ENCODE measurements at regions not wholly inside any gene's neighbourhood (a gene's known extent, or its start where the extent isn't known, plus 50 kb on each side); places are given as distances from the start of the nearest gene placed in this dataset.

- no peak for TF ChIP-seq PAX5 (IDR thresholded peaks at IDR 0.05; ENCODE audit: insufficient read depth, low read length, severe bottlenecking)
- TF ChIP-seq POLR2AphosphoS5 (IDR thresholded peaks at IDR 0.05; ENCODE audit: low read depth, low read length): no peak
- no peak for TF ChIP-seq SPI1 (IDR thresholded peaks at IDR 0.05; ENCODE audit: low read depth, low read length)
- no peak for TF ChIP-seq POU2F2 (IDR thresholded peaks at IDR 0.05; ENCODE audit: low read depth, low read length)
- no peak for TF ChIP-seq POLR2A (IDR thresholded peaks at IDR 0.05; ENCODE audit: low read depth, low read length)
- TF ChIP-seq TAF1 (IDR thresholded peaks at IDR 0.05; ENCODE audit: low read depth, low read length): no peak
- DNase-seq (ENCODE audit: insufficient read length, low spot score): no peak
- FAIRE-seq: no peak
These were observed 265.5 kb upstream of the ADRA1B start for GRCh38 chr5:159650803-159651202.

DNA sequence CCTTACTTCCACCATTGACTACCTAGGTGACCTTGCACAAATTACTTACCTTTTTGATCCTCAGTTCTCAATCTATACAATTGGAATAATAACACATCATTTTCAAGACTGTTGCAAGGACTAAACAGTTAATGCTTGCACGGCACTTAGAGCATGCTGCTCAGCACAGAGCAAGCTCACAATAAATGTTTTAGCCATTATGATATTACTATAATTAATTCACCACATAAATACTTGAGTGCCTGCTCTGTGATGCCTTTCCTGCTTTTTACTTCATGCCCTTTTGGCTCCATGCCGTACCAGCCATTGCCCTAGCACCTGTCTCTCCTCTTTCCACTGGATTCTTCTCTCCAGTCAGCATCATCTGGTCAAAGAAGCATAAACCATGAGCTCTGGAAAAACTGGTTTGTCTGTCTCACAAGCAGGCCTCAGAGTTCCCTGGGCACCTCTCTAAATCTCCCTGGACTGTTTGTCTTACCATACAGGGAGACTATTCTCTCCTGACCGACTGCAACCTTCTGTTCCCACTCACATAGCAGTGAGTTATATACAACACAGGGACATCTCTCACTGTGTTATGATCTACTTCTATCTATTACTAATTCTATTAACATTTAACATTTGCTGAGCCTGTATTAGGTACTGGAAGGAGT, 260.4 kb upstream of the ADRA1B start:
- DNase-seq (ENCODE audit: insufficient read length, low spot score): no peak
- no peak for FAIRE-seq
- no peak for TF ChIP-seq TAF1 (IDR thresholded peaks at IDR 0.05; ENCODE audit: low read depth, low read length)
- TF ChIP-seq POLR2AphosphoS5 (IDR thresholded peaks at IDR 0.05; ENCODE audit: low read depth, low read length): no peak
- TF ChIP-seq SPI1 (IDR thresholded peaks at IDR 0.05; ENCODE audit: low read depth, low read length): no peak
- no peak for TF ChIP-seq POLR2A (IDR thresholded peaks at IDR 0.05; ENCODE audit: low read depth, low read length)
- TF ChIP-seq POU2F2 (IDR thresholded peaks at IDR 0.05; ENCODE audit: low read depth, low read length): no peak
- no peak for TF ChIP-seq PAX5 (IDR thresholded peaks at IDR 0.05; ENCODE audit: insufficient read depth, low read length, severe bottlenecking)

DNA sequence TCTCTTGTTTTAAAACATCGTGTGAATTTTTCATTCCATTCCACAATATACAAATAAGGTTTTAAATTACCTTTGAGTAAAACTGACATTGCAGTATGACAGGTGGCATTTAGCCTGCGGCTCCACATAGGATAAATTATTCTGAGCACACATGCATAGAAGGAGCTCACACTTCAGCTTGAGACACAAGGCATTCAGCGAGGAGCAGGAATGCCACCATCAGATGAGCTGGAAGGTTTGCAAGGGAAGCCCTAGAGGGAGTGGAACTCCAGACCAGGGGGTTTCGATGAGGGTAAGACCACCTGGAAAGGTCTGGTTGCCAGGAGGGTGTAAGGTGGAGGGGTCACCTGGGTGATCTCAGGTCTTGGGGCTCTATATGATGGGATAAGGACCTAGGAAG, 259.0 kb upstream of the ADRA1B start:
- FAIRE-seq: no peak
- DNase-seq (ENCODE audit: insufficient read length, low spot score): no peak
- TF ChIP-seq POU2F2 (IDR thresholded peaks at IDR 0.05; ENCODE audit: low read depth, low read length) (no peak), TAF1 (IDR thresholded peaks at IDR 0.05; ENCODE audit: low read depth, low read length) (no peak), SPI1 (IDR thresholded peaks at IDR 0.05; ENCODE audit: low read depth, low read length) (no peak), PAX5 (IDR thresholded peaks at IDR 0.05; ENCODE audit: insufficient read depth, low read length, severe bottlenecking) (no peak), POLR2AphosphoS5 (IDR thresholded peaks at IDR 0.05; ENCODE audit: low read depth, low read length) (no peak), POLR2A (IDR thresholded peaks at IDR 0.05; ENCODE audit: low read depth, low read length) (no peak)

GRCh38 chr5:159657771-159658170, 258.5 kb upstream of the ADRA1B start:
- TF ChIP-seq POLR2A (IDR thresholded peaks at IDR 0.05; ENCODE audit: low read depth, low read length) (no peak), TAF1 (IDR thresholded peaks at IDR 0.05; ENCODE audit: low read depth, low read length) (no peak), POU2F2 (IDR thresholded peaks at IDR 0.05; ENCODE audit: low read depth, low read length) (no peak), POLR2AphosphoS5 (IDR thresholded peaks at IDR 0.05; ENCODE audit: low read depth, low read length) (no peak), PAX5 (IDR thresholded peaks at IDR 0.05; ENCODE audit: insufficient read depth, low read length, severe bottlenecking) (no peak), SPI1 (IDR thresholded peaks at IDR 0.05; ENCODE audit: low read depth, low read length) (no peak)
- FAIRE-seq: no peak
- no peak for DNase-seq (ENCODE audit: insufficient read length, low spot score)

DNA sequence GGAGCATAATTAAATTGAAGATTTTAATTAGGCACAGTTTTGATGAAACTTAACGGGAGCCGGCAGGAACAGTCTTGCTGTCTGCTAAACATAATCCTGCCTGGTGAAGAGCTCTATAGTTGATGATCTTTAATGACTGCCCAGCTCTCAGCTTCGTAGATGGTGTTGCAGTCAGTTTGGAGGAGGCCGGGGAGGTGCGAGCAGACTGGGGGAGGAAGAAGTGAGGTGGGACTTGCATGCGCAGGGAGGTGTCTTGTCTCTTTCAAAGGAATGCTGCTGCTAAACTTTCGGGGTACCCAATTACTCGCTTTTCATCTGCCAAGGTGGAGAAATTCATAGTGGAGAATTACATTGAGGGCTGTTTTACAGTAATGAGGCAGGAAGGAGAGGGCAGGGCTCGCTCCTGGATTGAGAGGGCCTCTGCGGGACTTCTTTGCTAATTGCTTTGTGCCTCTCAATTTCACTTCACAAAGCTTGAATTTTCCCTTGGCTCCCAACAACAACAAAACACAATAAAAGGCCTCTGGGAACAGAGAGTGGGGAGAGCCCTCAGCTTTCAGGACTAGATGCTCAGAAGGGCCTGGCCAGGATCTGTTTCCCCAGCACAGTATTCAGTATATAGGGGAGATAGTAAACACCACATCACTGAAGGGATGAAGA, 257.9 kb upstream of the ADRA1B start:
- TF ChIP-seq POU2F2 (IDR thresholded peaks at IDR 0.05; ENCODE audit: low read depth, low read length) (no peak), SPI1 (IDR thresholded peaks at IDR 0.05; ENCODE audit: low read depth, low read length) (no peak), PAX5 (IDR thresholded peaks at IDR 0.05; ENCODE audit: insufficient read depth, low read length, severe bottlenecking) (no peak), POLR2A (IDR thresholded peaks at IDR 0.05; ENCODE audit: low read depth, low read length) (no peak), TAF1 (IDR thresholded peaks at IDR 0.05; ENCODE audit: low read depth, low read length) (no peak), POLR2AphosphoS5 (IDR thresholded peaks at IDR 0.05; ENCODE audit: low read depth, low read length) (no peak)
- no peak for FAIRE-seq
- DNase-seq (ENCODE audit: insufficient read length, low spot score): no peak

DNA sequence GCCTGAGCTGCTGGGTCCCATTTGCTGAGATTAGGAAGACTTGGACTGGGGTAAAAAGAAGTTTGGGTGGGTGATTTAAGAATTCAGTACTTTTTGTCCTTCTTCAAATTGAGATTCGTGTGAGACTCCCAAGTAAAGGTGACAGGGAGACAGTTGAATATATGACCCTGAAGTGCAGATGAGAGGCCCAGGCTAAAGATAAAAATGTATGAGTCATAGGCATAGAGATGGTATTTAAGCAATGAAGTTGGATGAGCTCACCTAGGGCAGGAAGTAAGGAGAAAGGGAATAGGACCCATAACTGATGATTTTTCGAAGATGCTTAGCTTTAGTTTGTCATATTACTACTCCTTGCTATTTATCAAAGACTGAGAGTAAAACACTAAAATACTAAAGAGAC, 255.9 kb upstream of the ADRA1B start:
- FAIRE-seq (no peak), DNase-seq (ENCODE audit: insufficient read length, low spot score) (no peak)
- TF ChIP-seq TAF1 (IDR thresholded peaks at IDR 0.05; ENCODE audit: low read depth, low read length) (no peak), SPI1 (IDR thresholded peaks at IDR 0.05; ENCODE audit: low read depth, low read length) (no peak), POLR2A (IDR thresholded peaks at IDR 0.05; ENCODE audit: low read depth, low read length) (no peak)

DNA sequence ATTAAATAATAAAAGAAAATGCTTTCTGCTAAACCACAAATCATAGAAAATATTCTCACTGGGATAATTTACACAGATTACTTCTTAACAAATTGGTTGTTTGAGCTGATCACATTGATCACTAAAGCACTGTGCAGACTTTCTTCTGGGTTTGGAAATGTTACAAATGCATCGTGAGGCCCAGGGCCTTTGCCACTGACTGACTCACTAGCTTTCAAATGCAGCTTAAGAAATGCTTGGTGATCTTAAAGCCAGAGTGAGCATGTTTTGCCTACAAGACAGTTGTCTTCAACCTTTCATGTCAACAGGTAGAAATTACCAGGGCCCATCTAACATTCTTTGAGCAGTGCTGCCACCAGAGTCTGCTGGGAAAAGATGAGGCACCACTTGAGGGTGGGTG, 252.3 kb upstream of the ADRA1B start:
- DNase-seq (ENCODE audit: insufficient read length, low spot score) (no peak), FAIRE-seq (peak; percentile 13)
- no peak for TF ChIP-seq POLR2AphosphoS5 (IDR thresholded peaks at IDR 0.05; ENCODE audit: low read depth, low read length)
- TF ChIP-seq PAX5 (IDR thresholded peaks at IDR 0.05; ENCODE audit: insufficient read depth, low read length, severe bottlenecking): no peak
- TF ChIP-seq POLR2A (IDR thresholded peaks at IDR 0.05; ENCODE audit: low read depth, low read length): no peak
- TF ChIP-seq SPI1 (IDR thresholded peaks at IDR 0.05; ENCODE audit: low read depth, low read length): no peak
- TF ChIP-seq POU2F2 (IDR thresholded peaks at IDR 0.05; ENCODE audit: low read depth, low read length): no peak
- no peak for TF ChIP-seq TAF1 (IDR thresholded peaks at IDR 0.05; ENCODE audit: low read depth, low read length)

DNA sequence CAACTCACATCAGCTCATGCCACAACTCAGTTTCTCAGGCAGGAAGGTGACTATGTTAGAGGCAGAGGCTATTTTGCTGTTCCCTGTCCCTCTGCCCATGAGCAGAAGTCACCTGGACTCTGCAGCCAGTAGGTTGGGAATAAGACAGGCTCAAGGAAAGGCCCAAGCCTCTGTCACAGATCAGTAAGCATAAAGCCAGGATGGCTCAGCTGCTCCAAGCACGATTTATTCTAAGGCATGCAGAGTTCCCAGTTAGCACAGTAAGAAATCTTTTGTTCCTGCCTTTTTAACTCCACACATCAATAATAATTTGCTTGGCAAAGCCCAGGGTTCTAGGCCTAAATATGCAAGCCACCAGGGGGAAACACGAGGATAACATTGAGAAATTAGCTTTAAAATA, 249.0 kb upstream of the ADRA1B start:
- DNase-seq (ENCODE audit: insufficient read length, low spot score) (no peak), FAIRE-seq (no peak)
- no peak for TF ChIP-seq PAX5 (IDR thresholded peaks at IDR 0.05; ENCODE audit: insufficient read depth, low read length, severe bottlenecking)
- no peak for TF ChIP-seq POLR2A (IDR thresholded peaks at IDR 0.05; ENCODE audit: low read depth, low read length)
- no peak for TF ChIP-seq SPI1 (IDR thresholded peaks at IDR 0.05; ENCODE audit: low read depth, low read length)
- TF ChIP-seq TAF1 (IDR thresholded peaks at IDR 0.05; ENCODE audit: low read depth, low read length): no peak
- TF ChIP-seq POLR2AphosphoS5 (IDR thresholded peaks at IDR 0.05; ENCODE audit: low read depth, low read length): no peak
- no peak for TF ChIP-seq POU2F2 (IDR thresholded peaks at IDR 0.05; ENCODE audit: low read depth, low read length)

- FAIRE-seq (no peak), DNase-seq (ENCODE audit: insufficient read length, low spot score) (no peak)
- no peak for TF ChIP-seq POU2F2 (IDR thresholded peaks at IDR 0.05; ENCODE audit: low read depth, low read length)
- no peak for TF ChIP-seq POLR2A (IDR thresholded peaks at IDR 0.05; ENCODE audit: low read depth, low read length)
- no peak for TF ChIP-seq TAF1 (IDR thresholded peaks at IDR 0.05; ENCODE audit: low read depth, low read length)
- no peak for TF ChIP-seq PAX5 (IDR thresholded peaks at IDR 0.05; ENCODE audit: insufficient read depth, low read length, severe bottlenecking)
- TF ChIP-seq POLR2AphosphoS5 (IDR thresholded peaks at IDR 0.05; ENCODE audit: low read depth, low read length): no peak
- no peak for TF ChIP-seq SPI1 (IDR thresholded peaks at IDR 0.05; ENCODE audit: low read depth, low read length)
These were observed 247.7 kb upstream of the ADRA1B start for GRCh38 chr5:159668556-159668955.
